ENCODE measurements at regions not wholly inside any gene's neighbourhood (a gene's known extent, or its start where the extent isn't known, plus 50 kb on each side); places are given as distances from the start of the nearest gene placed in this dataset.

DNA sequence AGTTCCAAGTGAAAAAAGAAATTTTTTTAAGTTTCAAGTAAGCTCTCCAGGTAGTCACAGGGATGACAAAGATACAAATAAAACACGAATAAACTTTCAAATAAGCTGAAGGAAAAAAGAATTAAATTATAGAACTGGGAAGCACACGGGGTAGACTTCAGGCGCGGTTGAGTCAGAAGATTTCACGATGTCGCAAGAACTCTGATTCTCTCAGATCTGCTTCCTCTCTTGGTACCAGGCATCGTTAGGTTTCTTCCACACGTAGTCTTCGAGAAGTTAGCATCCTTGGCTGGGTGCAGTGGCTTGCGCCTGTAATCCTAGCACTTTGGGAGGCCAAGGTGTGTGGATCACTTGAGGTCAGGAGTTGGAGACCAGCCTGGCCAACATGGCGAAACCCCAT is 784.1 kb upstream of the RBFOX1 start:
- no peak for DNase-seq (ENCODE audit: low spot score)

DNA sequence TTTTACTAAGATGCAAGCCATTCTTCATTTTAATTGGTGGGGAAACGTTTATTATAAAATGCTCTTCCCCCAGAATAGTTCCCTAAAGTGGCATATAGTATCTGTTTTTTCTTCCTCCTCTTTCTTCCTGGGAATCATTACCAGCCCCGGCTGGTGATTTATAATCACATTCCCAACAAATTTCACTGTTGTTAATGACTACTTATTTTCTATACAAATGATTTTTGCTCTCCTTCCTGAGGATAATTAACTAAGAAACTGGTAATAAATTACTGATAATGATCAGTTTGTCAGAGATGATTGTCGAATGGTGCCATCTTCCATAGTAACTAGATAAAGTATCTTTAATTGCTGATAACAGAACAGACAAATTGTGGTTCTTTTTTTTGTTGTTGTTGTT is 785.5 kb upstream of the RBFOX1 start:
- DNase-seq (ENCODE audit: low spot score) (no peak), ATAC-seq (ENCODE audit: low read depth) (no peak)
- Histone ChIP-seq H3K36me3 (ENCODE audit: low read depth) (no peaks in the 10 kb centered on the region), H3K4me1 (ENCODE audit: insufficient read depth, poor library complexity, severe bottlenecking) (no peaks in the 10 kb centered on the region), H3K27ac (ENCODE audit: poor library complexity, severe bottlenecking) (no peak overlapping the region), H3K4me3 (ENCODE audit: severe bottlenecking) (no peak overlapping the region), H3K27me3 (ENCODE audit: insufficient read depth, poor library complexity, severe bottlenecking) (no peaks in the 10 kb centered on the region), H3K9me3 (ENCODE audit: severe bottlenecking) (no peaks in the 10 kb centered on the region)
- TF ChIP-seq, protein P1, sequence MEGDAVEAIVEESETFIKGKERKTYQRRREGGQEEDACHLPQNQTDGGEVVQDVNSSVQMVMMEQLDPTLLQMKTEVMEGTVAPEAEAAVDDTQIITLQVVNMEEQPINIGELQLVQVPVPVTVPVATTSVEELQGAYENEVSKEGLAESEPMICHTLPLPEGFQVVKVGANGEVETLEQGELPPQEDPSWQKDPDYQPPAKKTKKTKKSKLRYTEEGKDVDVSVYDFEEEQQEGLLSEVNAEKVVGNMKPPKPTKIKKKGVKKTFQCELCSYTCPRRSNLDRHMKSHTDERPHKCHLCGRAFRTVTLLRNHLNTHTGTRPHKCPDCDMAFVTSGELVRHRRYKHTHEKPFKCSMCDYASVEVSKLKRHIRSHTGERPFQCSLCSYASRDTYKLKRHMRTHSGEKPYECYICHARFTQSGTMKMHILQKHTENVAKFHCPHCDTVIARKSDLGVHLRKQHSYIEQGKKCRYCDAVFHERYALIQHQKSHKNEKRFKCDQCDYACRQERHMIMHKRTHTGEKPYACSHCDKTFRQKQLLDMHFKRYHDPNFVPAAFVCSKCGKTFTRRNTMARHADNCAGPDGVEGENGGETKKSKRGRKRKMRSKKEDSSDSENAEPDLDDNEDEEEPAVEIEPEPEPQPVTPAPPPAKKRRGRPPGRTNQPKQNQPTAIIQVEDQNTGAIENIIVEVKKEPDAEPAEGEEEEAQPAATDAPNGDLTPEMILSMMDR (IDR thresholded peaks at IDR 0.05; ENCODE audit: poor library complexity, severe bottlenecking): no peak

More for the DNA sequence above, 784.1 kb upstream of the RBFOX1 start:
- Histone ChIP-seq H3K36me3 (ENCODE audit: low read depth) (no peaks in the 10 kb centered on the region), H3K27ac (ENCODE audit: poor library complexity, severe bottlenecking) (no peak overlapping the region), H3K4me1 (ENCODE audit: insufficient read depth, poor library complexity, severe bottlenecking) (no peaks in the 10 kb centered on the region), H3K4me3 (ENCODE audit: severe bottlenecking) (no peak overlapping the region), H3K27me3 (ENCODE audit: insufficient read depth, poor library complexity, severe bottlenecking) (no peaks in the 10 kb centered on the region), H3K9me3 (ENCODE audit: severe bottlenecking) (no peaks in the 10 kb centered on the region)
- TF ChIP-seq, protein P1 (IDR thresholded peaks at IDR 0.05; ENCODE audit: poor library complexity, severe bottlenecking): no peak
- no peak for ATAC-seq (ENCODE audit: low read depth)

DNA sequence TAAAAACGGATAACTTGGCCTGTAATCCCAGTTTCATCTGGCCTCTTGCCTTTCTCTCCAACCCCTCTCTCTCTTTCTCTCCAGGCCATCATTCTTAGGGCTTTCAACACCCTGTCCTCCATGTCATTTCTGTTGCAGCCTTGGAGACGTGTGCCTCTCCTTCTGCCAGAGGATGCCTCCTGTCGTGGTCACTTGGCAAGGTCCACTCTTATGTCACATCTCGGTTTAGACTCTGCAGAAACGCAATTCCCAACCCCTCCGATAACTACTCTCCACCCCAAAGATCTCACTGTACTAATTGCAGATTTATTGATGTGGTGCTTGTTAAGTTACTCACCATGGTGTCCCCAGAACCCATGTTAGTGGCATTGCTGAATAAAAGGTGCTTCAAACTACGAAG is 787.3 kb upstream of the RBFOX1 start:
- TF ChIP-seq, protein P1 (IDR thresholded peaks at IDR 0.05; ENCODE audit: poor library complexity, severe bottlenecking): no peak
- ATAC-seq (ENCODE audit: low read depth): no peak
- no peaks in the 10 kb centered on the region for H3K4me1 ChIP-seq (ENCODE audit: insufficient read depth, poor library complexity, severe bottlenecking)

DNA sequence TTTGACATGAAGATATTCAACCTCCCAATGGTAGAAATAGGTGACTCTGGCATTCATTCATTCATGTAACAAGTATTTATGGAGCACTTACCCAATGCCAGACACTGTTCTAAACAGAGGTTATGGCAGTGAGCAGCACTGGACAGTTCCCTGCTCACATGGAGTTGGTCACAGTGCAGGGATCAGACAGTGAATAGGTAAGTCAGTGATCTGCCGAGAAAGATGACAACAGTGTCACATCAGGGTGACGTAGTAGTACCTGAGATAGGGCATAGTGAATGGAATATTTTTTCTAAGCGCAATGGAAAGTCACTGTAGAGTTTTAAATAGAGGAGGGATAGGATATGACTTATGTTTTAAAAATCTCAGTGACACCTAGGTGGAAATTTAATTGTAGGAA is 791.4 kb upstream of the RBFOX1 start:
- no peak for DNase-seq (ENCODE audit: low spot score)
- H3K4me1 ChIP-seq (ENCODE audit: insufficient read depth, poor library complexity, severe bottlenecking): no peaks in the 10 kb centered on the region
- H3K4me3 ChIP-seq (ENCODE audit: severe bottlenecking): no peak overlapping the region
- TF ChIP-seq, protein P1 (IDR thresholded peaks at IDR 0.05; ENCODE audit: poor library complexity, severe bottlenecking): no peak
- no peak for ATAC-seq (ENCODE audit: low read depth)
- peaks cover 2% of the 10 kb centered on the region for H3K9me3 ChIP-seq (ENCODE audit: severe bottlenecking)
- no peaks in the 10 kb centered on the region for H3K36me3 ChIP-seq (ENCODE audit: low read depth)
- H3K27me3 ChIP-seq (ENCODE audit: insufficient read depth, poor library complexity, severe bottlenecking): no peaks in the 10 kb centered on the region
- no peak overlapping the region for H3K27ac ChIP-seq (ENCODE audit: poor library complexity, severe bottlenecking)

More for the DNA sequence above, 787.3 kb upstream of the RBFOX1 start:
- Histone ChIP-seq H3K27me3 (ENCODE audit: insufficient read depth, poor library complexity, severe bottlenecking) (no peaks in the 10 kb centered on the region), H3K36me3 (ENCODE audit: low read depth) (no peaks in the 10 kb centered on the region), H3K9me3 (ENCODE audit: severe bottlenecking) (no peaks in the 10 kb centered on the region), H3K27ac (ENCODE audit: poor library complexity, severe bottlenecking) (no peak overlapping the region), H3K4me3 (ENCODE audit: severe bottlenecking) (no peak overlapping the region)
- no peak for DNase-seq (ENCODE audit: low spot score)

DNA sequence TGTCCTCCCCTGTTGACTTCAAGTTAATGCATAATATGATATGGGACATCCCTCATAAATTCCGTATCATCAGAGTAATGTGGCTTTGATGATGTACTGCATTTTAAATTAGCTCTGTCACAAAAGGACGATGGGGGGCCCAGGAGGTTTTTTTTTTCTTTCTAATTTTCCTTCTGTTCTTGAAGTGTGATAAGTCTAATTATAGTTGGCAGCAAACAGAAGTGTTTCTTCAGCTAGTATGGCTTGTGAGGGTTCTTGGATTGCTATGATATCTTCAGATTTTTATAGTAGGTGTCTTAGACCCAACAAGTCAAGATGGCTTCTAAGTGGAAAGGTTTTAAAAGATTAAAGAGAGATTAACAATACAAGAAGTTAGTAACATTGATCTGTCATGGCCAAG is 796.2 kb upstream of the RBFOX1 start:
- H3K27ac ChIP-seq (ENCODE audit: poor library complexity, severe bottlenecking): no peak overlapping the region
- no peak overlapping the region for H3K4me3 ChIP-seq (ENCODE audit: severe bottlenecking)
- DNase-seq (ENCODE audit: low spot score) (no peak), ATAC-seq (ENCODE audit: low read depth) (no peak)
- no peaks in the 10 kb centered on the region for H3K4me1 ChIP-seq (ENCODE audit: insufficient read depth, poor library complexity, severe bottlenecking)
- TF ChIP-seq, protein P1 (IDR thresholded peaks at IDR 0.05; ENCODE audit: poor library complexity, severe bottlenecking): no peak
- no peaks in the 10 kb centered on the region for H3K27me3 ChIP-seq (ENCODE audit: insufficient read depth, poor library complexity, severe bottlenecking)
- peaks cover 2% of the 10 kb centered on the region for H3K9me3 ChIP-seq (ENCODE audit: severe bottlenecking)
- no peaks in the 10 kb centered on the region for H3K36me3 ChIP-seq (ENCODE audit: low read depth)
